OCI-LY1 (cell line): ENCODE measurements at regions not wholly inside any gene's neighbourhood (a gene's known extent, or its start where the extent isn't known, plus 50 kb on each side); places are given as distances from the start of the nearest gene placed in this dataset.

ENCODE experiments used
- H2AFZ ChIP-seq: fragments of 200-600 bp; sonication (generic), shearing (Covaris generic); 2 replicates; pipeline ENCODE4 v1.6.0; 2014; ENCODE audit warnings: antibody characterized with exemption, mild to moderate bottlenecking, low read length
- H3F3A ChIP-seq: fragments of 200-600 bp; sonication (generic), shearing (Covaris generic); 2 replicates; pipeline ENCODE4 v1.6.0; 2014; ENCODE audit warnings: mild to moderate bottlenecking, antibody characterized with exemption, low read length, moderate library complexity; ENCODE audit not compliant: insufficient read depth
- H3K27ac ChIP-seq: fragments of 200-600 bp; sonication (generic); 2 replicates; pipeline ENCODE4 v1.5.1; 2014; ENCODE audit warnings: low read length, mixed run types, mild to moderate bottlenecking, low read depth; ENCODE audit not compliant: poor library complexity, severe bottlenecking
- H3K27me3 ChIP-seq: fragments of 200-600 bp; sonication (generic); 2 replicates; pipeline ENCODE4 v1.6.0; 2014; ENCODE audit warnings: antibody characterized with exemption, mild to moderate bottlenecking, low read length, moderate library complexity; ENCODE audit not compliant: insufficient read depth
- H3K36me3 ChIP-seq: fragments of 200-600 bp; sonication (generic); 2 replicates; pipeline ENCODE4 v1.6.1; 2014; ENCODE audit warnings: mild to moderate bottlenecking, antibody characterized with exemption, low read length, moderate library complexity, mixed read lengths; ENCODE audit not compliant: insufficient read depth
- H3K4me1 ChIP-seq: fragments of 200-600 bp; sonication (generic); 2 replicates; pipeline ENCODE4 v1.5.1; 2014; ENCODE audit warnings: mild to moderate bottlenecking, low read length, moderate library complexity; ENCODE audit not compliant: insufficient read depth, severe bottlenecking
- H3K4me2 ChIP-seq: fragments of 200-600 bp; sonication (generic), shearing (Covaris generic); 2 replicates; pipeline ENCODE4 v1.6.1; 2014; ENCODE audit warnings: low read length
- H3K4me3 ChIP-seq: fragments of 200-600 bp; sonication (generic); 2 replicates; pipeline ENCODE4 v1.5.1; 2014; ENCODE audit warnings: low read length, low read depth, mild to moderate bottlenecking, mixed read lengths; ENCODE audit not compliant: poor library complexity, severe bottlenecking
- H3K79me2 ChIP-seq: fragments of 200-600 bp; shearing (Covaris generic); 2 replicates; pipeline ENCODE4 v1.6.1; 2016; ENCODE audit warnings: mixed run types, low read length, mixed read lengths; ENCODE audit not compliant: insufficient read depth
- H3K9ac ChIP-seq: fragments of 200-600 bp; sonication (generic), shearing (Covaris generic); 2 replicates; pipeline ENCODE4 v1.6.1; 2014; ENCODE audit warnings: mild to moderate bottlenecking, low read length, mixed read lengths
- H3K9me2 ChIP-seq: fragments of 200-600 bp; sonication (generic), shearing (Covaris generic); 2 replicates; pipeline ENCODE4 v1.6.1; 2014; ENCODE audit warnings: low read depth, mild to moderate bottlenecking, low read length, mixed read lengths
- H3K9me3 ChIP-seq: fragments of 200-600 bp; shearing (Covaris generic); 2 replicates; pipeline ENCODE4 v1.6.1; 2014; ENCODE audit warnings: low read length, mixed read lengths
- H4K20me1 ChIP-seq: fragments of 200-600 bp; sonication (generic), shearing (Covaris generic); 2 replicates; pipeline ENCODE4 v1.6.0; 2016; ENCODE audit warnings: mild to moderate bottlenecking, low read length; ENCODE audit not compliant: insufficient read depth
- CTCF ChIP-seq: fragments of 200-600 bp; sonication (generic), shearing (Covaris generic); IDR thresholded peaks from 2 replicates; pipeline ENCODE4 v1.5.1; 2017; ENCODE audit warnings: mild to moderate bottlenecking, antibody characterized with exemption, low read length, moderate library complexity, mixed read lengths
- EZH2 ChIP-seq: fragments of 200-600 bp; sonication (generic), shearing (Covaris generic); IDR thresholded peaks from 2 replicates; pipeline ENCODE4 v1.8.0; 2017; ENCODE audit warnings: borderline replicate concordance, mixed run types, mild to moderate bottlenecking, antibody characterized with exemption, low read length, moderate library complexity, mixed read lengths

- H3K4me3 ChIP-seq, result no peak overlapping the region
- H3K4me2 ChIP-seq, result no peak overlapping the region
- H3F3A ChIP-seq, result no peaks in the 10 kb centered on the region
- H3K9me3 ChIP-seq, result peaks cover 3% of the 10 kb centered on the region; the same call in 1 of the 2 replicates
- H3K4me1 ChIP-seq, result peaks cover 32% of the 10 kb centered on the region
- H3K27ac ChIP-seq, result no peak overlapping the region
- H3K9me2 ChIP-seq, result no peaks in the 10 kb centered on the region
- no peak overlapping the region for H3K9ac ChIP-seq
- no peaks in the 10 kb centered on the region for H3K79me2 ChIP-seq
- no peaks in the 10 kb centered on the region for H3K27me3 ChIP-seq
- no peak for TF ChIP-seq EZH2
- TF ChIP-seq CTCF, result no peak
- H4K20me1 ChIP-seq, result no peaks in the 10 kb centered on the region
- no peak overlapping the region for H2AFZ ChIP-seq
- H3K36me3 ChIP-seq, result no peaks in the 10 kb centered on the region
Measured at GRCh38 chr6:71463061-71463460, 174.4 kb downstream of the OGFRL1 start.

DNA sequence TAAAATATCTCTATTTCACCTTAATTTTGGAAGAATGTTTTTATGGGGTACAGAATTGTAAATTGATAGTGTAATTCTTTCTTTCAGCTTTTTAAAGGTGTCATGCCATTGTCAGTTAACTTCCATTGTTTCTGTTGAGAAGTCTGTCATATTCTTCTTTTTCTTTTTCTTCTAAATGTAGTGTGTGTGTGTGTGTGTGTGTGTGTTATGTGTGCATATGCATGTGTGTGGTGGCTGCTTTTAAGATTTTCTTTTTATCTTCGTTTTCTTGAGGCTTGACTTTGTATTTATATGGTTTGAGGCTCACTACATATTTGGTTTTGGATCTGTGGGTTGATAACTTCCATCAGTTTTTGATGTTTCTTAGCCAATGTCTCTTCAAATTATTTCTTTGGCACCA, 176.5 kb downstream of the OGFRL1 start:
- no peak overlapping the region for H3K9ac ChIP-seq
- no peak overlapping the region for H3K4me3 ChIP-seq
- no peaks in the 10 kb centered on the region for H3K36me3 ChIP-seq
- no peak overlapping the region for H2AFZ ChIP-seq
- H3K27me3 ChIP-seq, result no peaks in the 10 kb centered on the region
- no peaks in the 10 kb centered on the region for H3F3A ChIP-seq
- no peak overlapping the region for H3K27ac ChIP-seq
- peaks cover 3% of the 10 kb centered on the region; the same call in 1 of the 2 replicates for H3K9me3 ChIP-seq
- no peaks in the 10 kb centered on the region for H3K9me2 ChIP-seq
- TF ChIP-seq CTCF (no peak), EZH2 (no peak)
- peaks cover 11% of the 10 kb centered on the region for H3K4me1 ChIP-seq
- H3K79me2 ChIP-seq, result no peaks in the 10 kb centered on the region
- no peaks in the 10 kb centered on the region for H4K20me1 ChIP-seq
- no peak overlapping the region for H3K4me2 ChIP-seq

GRCh38 chr6:71466362-71466761, 177.8 kb downstream of the OGFRL1 start:
- no peak for TF ChIP-seq CTCF
- no peak for TF ChIP-seq EZH2
- Histone ChIP-seq H4K20me1 (no peaks in the 10 kb centered on the region), H3K36me3 (no peaks in the 10 kb centered on the region), H3K9me3 (peaks cover 3% of the 10 kb centered on the region; the same call in 1 of the 2 replicates), H2AFZ (no peak overlapping the region), H3K9me2 (no peaks in the 10 kb centered on the region), H3K27ac (no peak overlapping the region), H3F3A (no peaks in the 10 kb centered on the region), H3K79me2 (no peaks in the 10 kb centered on the region), H3K4me2 (no peak overlapping the region), H3K4me1 (no peaks in the 10 kb centered on the region), H3K4me3 (no peak overlapping the region), H3K9ac (no peak overlapping the region), H3K27me3 (no peaks in the 10 kb centered on the region)
